SHP77 (cell line): ENCODE measurements at regions not wholly inside any gene's neighbourhood (a gene's known extent, or its start where the extent isn't known, plus 50 kb on each side); places are given as distances from the start of the nearest gene placed in this dataset.

ENCODE experiments used
- DNase-seq, 2 experiments: peaks; one replicate each; lab custom pipeline; 2025; lab: John Stamatoyannopoulos, UW

- no peak for DNase-seq
Measured at GRCh38 chr2:156697906-156698305, 261.7 kb downstream of the GPD2 start.

GRCh38 chr2:156700681-156701080 lies 264.5 kb downstream of the GPD2 start:
- no peak for DNase-seq

GRCh38 chr2:156702541-156702940 lies 266.4 kb downstream of the GPD2 start:
- no peak for DNase-seq

DNA sequence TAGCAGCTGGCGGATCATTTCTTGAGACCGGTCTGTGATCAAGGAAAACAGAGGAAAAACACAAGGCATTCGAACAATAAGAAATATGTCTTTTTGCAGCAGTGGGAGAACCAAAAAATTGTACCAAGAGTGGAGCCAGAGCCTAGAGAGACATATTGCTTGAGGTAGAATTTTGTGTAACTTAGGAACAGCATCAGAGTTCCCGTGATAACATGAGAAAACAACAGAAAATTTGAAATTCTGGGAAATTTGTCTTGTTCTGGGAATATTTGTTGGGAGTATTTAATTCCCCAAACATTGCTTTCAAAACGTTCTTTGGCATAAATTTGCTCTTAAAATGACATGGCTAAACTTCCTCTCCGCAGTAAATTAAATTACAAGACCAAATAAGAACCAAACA lies 267.5 kb downstream of the GPD2 start:
- no peak for DNase-seq

GRCh38 chr2:156704132-156704531 lies 268.0 kb downstream of the GPD2 start:
- no peak for DNase-seq

DNA sequence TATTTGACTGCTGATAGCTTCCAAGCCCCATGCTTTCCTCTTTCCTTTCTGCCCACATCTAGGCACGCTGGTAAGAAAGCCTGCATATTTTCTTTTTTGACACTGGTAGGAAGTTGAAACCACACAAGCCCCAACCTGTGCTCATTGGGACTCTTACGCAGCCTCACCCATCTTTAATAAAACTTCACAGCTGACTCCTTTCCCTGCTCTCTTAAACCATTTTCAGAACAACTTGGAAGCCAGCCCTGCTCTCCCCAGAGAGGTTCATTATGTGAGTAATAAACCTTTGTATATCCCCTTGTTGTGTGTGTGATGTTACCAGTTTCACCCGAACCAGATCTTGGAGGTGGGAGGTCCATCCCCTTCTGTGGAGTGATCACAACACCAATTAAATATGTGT lies 268.4 kb downstream of the GPD2 start:
- DNase-seq = no peak

GRCh38 chr2:156706576-156706975 lies 270.4 kb downstream of the GPD2 start:
- DNase-seq = no peak

- DNase-seq = no peak
Measured at GRCh38 chr2:156708051-156708450, 271.9 kb downstream of the GPD2 start.

DNA sequence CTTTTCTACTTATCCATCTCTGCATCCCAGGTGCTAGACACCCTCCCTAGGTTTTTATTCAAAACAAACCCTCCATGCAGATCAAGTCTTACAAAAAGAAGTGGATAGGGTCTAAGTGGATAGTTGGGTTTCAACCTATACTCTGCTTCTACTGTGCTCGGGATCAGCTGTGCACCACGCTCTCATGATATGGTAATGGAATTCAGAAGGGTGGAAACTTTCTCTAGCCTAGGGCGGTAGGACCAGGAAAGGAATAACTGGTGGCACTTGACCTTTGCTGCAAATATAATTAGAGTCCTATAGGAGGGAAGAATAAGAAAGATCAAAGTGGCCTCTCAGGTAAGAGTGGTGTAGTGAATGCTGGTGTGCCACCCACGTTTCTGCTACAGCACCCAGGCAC lies 272.9 kb downstream of the GPD2 start:
- DNase-seq = no peak

DNA sequence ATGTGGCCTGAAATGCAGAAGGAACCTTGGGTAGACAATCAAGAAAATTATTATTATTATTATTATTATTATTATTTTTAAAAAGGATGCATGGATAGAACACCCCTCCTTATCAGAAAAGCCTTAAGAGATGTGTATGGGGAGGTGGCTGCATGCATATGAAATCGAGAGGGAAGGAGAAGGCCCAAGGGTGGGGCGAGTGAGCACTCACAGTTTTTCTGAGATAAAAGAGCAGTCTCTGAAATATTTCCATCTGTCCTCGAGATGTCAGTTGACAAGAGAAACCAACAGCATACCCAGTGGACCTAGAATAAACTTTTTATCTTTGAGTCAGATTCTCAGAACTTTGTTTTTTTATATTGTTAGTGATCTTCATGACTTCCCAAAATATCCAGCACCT lies 282.9 kb downstream of the GPD2 start:
- DNase-seq = no peak

- no peak for DNase-seq
Measured at GRCh38 chr2:156727867-156728266, 291.7 kb downstream of the GPD2 start.

DNA sequence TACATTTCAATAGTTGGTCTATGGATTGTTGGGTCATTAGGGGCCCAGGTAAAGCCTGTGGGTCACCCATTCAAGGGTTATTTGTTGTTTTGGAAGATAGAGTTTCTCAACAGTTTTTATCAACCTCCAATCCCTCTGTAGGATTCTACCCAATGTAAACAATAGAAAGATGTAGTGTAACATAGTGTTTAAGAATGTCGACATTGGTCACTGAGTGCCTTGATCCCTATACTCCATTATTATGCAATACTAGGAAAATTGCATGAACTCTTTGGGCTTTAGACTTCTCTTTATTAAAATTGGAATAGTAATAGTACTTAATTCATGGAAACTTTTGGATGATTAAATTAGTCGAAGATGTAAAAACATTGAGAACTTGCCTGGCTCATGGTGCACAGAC lies 292.1 kb downstream of the GPD2 start:
- no peak for DNase-seq

GRCh38 chr2:156731506-156731905 lies 295.3 kb downstream of the GPD2 start:
- no peak for DNase-seq

DNA sequence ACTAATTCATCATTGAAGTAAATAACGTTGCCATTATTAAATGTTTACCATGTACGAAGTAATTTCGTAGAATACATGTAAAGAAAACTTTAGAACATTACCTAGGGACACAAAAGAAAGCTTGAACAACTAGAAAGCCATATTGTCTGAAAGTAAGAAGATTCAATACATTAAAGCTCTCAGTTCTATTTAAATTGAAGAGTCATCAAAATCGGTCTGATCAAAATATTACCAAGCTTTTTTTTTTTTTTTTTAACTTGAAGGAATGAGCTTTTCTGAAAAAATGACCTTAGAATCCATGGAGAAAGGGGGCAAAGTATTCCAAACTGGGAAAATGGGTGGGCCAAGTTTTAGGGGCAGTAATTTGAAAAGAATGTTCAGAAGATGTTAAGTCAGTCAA lies 300.8 kb downstream of the GPD2 start:
- DNase-seq = no peak

GRCh38 chr2:156739301-156739700 lies 303.1 kb downstream of the GPD2 start:
- no peak for DNase-seq

GRCh38 chr2:156745619-156746018 lies 309.4 kb downstream of the GPD2 start:
- DNase-seq = no peak

DNA sequence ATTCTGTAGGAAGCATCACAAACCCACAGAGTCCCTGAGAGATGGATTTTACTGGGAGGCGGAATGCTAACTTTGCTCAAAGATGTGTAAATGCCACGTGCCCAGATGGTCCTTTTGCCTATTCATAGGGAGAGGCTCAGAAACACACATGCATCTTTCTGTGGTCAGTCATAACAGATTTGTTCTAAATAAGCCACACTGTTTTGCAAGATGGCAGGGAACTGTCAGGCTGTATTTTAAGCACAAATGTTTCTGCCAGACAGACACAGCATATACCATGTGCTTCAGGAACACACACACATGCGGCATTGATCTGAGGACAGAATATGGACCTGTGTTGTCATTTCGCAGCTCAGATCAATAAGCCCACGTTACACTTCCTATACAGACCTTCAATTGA lies 312.0 kb downstream of the GPD2 start:
- no peak for DNase-seq

DNA sequence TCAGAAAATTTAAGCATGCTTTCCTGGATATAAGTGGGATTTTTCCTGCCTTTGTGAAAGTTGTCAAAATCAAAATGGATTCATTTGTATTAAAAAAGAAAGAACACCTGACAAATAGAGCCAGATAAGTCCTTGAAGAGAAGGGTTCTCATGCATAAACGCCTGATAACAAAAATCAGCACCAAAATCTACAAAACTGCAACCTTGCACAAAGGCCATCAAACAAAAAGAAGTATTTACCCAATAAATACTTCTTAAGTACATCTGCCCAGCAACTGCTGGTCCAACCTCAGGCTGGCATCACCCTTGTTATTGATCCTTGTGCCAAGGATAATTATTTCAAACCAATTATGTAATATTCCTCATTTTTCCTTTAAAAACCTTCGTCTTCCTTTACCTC lies 315.9 kb downstream of the GPD2 start:
- DNase-seq = no peak

- DNase-seq = no peak
Measured at GRCh38 chr2:156753766-156754165, 317.6 kb downstream of the GPD2 start.

DNA sequence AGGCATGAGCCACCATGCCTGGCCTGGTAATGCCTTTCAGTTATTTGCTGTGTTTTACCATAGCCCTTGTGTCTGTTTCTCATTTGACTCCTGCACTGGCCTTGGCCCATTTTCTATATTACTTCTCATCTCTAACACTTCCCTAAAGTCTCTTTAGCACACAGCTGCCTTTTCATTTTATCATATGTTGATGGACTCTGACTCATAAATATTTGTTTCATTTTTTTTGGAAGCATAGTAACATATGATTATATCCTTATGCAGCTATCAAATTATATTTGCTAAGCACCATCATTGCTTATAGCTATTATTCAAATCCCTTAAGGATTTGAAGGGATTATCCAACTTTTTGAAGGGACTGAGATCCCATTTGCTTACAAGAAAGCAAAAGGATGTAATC lies 320.3 kb downstream of the GPD2 start:
- DNase-seq = no peak

GRCh38 chr2:156763174-156763573 lies 327.0 kb downstream of the GPD2 start:
- no peak for DNase-seq

DNA sequence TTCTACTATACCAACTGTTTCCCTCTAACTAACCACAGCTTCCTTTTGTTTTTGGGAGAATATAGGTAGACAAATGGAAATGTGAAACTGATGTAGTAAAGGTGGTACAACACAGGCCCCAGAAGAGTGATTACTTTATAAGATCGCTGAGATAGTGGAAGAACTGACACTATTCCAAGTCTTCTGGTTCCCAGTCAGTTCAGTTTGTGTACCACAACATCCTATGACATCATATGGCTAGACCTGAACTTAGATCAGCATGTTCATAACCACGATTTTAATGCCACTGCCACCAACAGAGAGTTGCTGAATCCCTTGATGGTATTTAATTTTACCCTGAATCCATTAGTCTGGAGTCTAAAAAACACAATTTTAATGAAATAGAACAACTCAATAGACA lies 328.9 kb downstream of the GPD2 start:
- no peak for DNase-seq

GRCh38 chr2:156765450-156765849 lies 329.3 kb downstream of the GPD2 start:
- DNase-seq = no peak

- DNase-seq = no peak
Measured at GRCh38 chr2:156769802-156770201, 333.6 kb downstream of the GPD2 start.

- DNase-seq = no peak
Measured at GRCh38 chr2:156778916-156779315, 342.7 kb downstream of the GPD2 start.
